ENCODE measurements at regions not wholly inside any gene's neighbourhood (a gene's known extent, or its start where the extent isn't known, plus 50 kb on each side); places are given as distances from the start of the nearest gene placed in this dataset.

- DNase-seq, result no peak
- Mint-ChIP-seq H3K36me3 (no peaks in the 10 kb centered on the region), H3K4me1 (no peaks in the 10 kb centered on the region), H3K27ac (no peak overlapping the region), H3K27me3 (ENCODE audit: low read depth in 3 of 3) (peaks cover 3 to 8% (median 3%) of the 10 kb centered on the region in 3 donors), H3K4me3 (no peak overlapping the region), H3K9me3 (peaks cover 0 to 1% (median 0%) of the 10 kb centered on the region in 6 donors)
Measured at GRCh38 chr10:61163403-61163802, 219.4 kb upstream of the RHOBTB1 start.

DNA sequence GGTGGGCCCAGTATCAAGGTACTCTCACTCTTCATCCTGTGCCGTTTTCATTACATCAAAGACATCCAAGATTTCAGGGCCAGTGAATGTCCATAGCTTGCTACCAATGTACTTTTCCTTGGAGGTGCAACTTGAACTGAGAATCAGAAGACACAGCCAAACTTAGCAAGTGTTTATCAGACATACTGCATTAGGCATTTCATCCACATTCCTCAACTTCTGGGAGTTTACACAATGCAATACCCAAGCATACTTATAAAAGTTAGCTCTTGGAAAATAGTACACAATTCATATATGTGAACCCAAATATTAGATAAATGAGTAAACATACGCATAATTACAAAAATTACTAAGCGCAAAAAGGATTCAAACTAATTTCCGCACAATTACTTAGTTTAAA, 216.3 kb upstream of the RHOBTB1 start:
- Mint-ChIP-seq H3K27me3 (ENCODE audit: low read depth in 3 of 3) (peaks cover 3 to 8% (median 3%) of the 10 kb centered on the region in 3 donors), H3K9me3 (no peaks in the 10 kb centered on the region), H3K36me3 (no peaks in the 10 kb centered on the region), H3K4me1 (no peaks in the 10 kb centered on the region), H3K4me3 (no peak overlapping the region), H3K27ac (no peak overlapping the region)
- DNase-seq, result no peak

DNA sequence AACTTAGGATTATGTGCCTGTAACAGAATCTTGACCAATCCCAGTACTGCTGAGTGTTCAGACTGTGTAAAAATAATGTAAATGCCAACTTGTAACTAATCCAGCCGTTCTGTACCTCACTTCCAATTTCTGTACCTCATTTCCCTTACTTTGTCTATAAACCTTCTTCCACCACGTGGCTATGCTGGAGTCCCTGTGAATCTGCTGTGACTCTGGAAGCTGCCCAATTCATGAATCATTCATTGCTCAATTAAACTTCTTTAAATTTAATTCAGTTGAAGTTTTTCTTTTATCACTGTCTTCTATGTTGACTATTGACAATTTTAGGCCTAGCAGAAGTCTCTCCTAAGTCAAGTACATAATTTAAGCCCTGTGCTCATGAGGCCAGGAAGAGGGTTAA, 215.3 kb upstream of the RHOBTB1 start:
- no peak overlapping the region for H3K4me3 Mint-ChIP-seq

GRCh38 chr10:61157182-61157581, 213.2 kb upstream of the RHOBTB1 start:
- Mint-ChIP-seq H3K27me3 (ENCODE audit: low read depth in 3 of 3) (peaks cover 2 to 4% (median 3%) of the 10 kb centered on the region in 3 donors), H3K27ac (no peak overlapping the region), H3K36me3 (no peaks in the 10 kb centered on the region), H3K9me3 (no peaks in the 10 kb centered on the region), H3K4me3 (no peak overlapping the region), H3K4me1 (no peaks in the 10 kb centered on the region)
- DNase-seq, result no peak

More for the DNA sequence above, 215.3 kb upstream of the RHOBTB1 start:
- H3K4me1 Mint-ChIP-seq, result no peaks in the 10 kb centered on the region
- H3K27me3 Mint-ChIP-seq (ENCODE audit: low read depth in 3 of 3), result peaks cover 3 to 8% (median 3%) of the 10 kb centered on the region in 3 donors
- DNase-seq, result no peak
- H3K27ac Mint-ChIP-seq, result no peak overlapping the region
- no peaks in the 10 kb centered on the region for H3K36me3 Mint-ChIP-seq
- H3K9me3 Mint-ChIP-seq, result no peaks in the 10 kb centered on the region

GRCh38 chr10:61153771-61154170, 209.8 kb upstream of the RHOBTB1 start:
- H3K4me3 Mint-ChIP-seq, result no peak overlapping the region
- no peak for DNase-seq

DNA sequence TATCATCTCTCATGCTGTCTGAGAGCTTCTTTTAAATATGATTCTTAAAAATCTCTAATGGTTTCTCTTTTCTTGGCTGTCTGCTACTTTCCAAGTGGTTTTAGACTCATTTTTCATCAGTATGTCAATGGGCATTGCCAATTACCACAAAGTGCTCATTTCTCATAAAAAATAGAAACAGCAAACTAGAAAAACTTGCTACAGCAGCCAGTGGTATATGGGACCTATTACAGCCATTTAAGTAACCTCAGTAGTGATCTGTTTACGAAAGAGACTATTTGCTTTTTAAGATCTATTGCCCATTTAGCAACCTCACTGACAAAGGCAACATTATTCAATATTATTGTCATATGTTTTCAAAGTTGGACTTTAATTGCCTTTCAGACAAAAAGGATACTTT, 207.1 kb upstream of the RHOBTB1 start:
- Mint-ChIP-seq H3K36me3 (no peaks in the 10 kb centered on the region), H3K4me3 (no peak overlapping the region), H3K4me1 (no peaks in the 10 kb centered on the region), H3K9me3 (no peaks in the 10 kb centered on the region), H3K27ac (no peak overlapping the region), H3K27me3 (ENCODE audit: low read depth in 3 of 3) (no peaks in the 10 kb centered on the region)
- no peak for DNase-seq

More at GRCh38 chr10:61153771-61154170, 209.8 kb upstream of the RHOBTB1 start:
- Mint-ChIP-seq H3K4me1 (no peaks in the 10 kb centered on the region), H3K9me3 (no peaks in the 10 kb centered on the region), H3K36me3 (no peaks in the 10 kb centered on the region), H3K27me3 (ENCODE audit: low read depth in 3 of 3) (no peaks in the 10 kb centered on the region), H3K27ac (no peak overlapping the region)

- no peak overlapping the region for H3K27ac Mint-ChIP-seq
- H3K27me3 Mint-ChIP-seq (ENCODE audit: low read depth in 3 of 3), result no peaks in the 10 kb centered on the region
- H3K4me3 Mint-ChIP-seq, result no peak overlapping the region
- H3K36me3 Mint-ChIP-seq, result no peaks in the 10 kb centered on the region
- no peaks in the 10 kb centered on the region for H3K4me1 Mint-ChIP-seq
- no peak for DNase-seq
- no peaks in the 10 kb centered on the region for H3K9me3 Mint-ChIP-seq
Measured at GRCh38 chr10:61148451-61148850, 204.5 kb upstream of the RHOBTB1 start.

DNA sequence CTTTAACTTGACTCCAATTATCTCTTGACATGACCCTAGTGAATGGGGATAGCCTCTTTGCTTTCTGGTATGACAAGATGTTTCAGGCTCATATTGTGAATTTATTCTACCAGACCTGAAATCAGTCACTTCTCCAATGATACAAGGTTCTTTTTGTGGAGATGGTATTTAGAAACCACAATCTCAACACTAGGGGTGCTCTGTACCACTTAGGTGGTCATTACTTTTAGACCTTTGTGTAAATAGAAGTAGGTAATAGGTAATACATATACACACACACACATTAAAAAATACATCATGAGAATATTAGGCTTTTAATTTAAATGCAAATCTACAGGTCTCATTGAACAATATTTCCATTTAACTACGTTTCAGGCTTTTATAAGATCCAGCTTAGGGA, 199.0 kb upstream of the RHOBTB1 start:
- no peak overlapping the region for H3K27ac Mint-ChIP-seq
- no peak for DNase-seq
- H3K9me3 Mint-ChIP-seq, result no peaks in the 10 kb centered on the region
- no peaks in the 10 kb centered on the region for H3K36me3 Mint-ChIP-seq
- no peaks in the 10 kb centered on the region for H3K4me1 Mint-ChIP-seq
- H3K4me3 Mint-ChIP-seq, result no peak overlapping the region
- H3K27me3 Mint-ChIP-seq (ENCODE audit: low read depth in 3 of 3), result peaks cover 0 to 2% (median 1%) of the 10 kb centered on the region in 3 donors

DNA sequence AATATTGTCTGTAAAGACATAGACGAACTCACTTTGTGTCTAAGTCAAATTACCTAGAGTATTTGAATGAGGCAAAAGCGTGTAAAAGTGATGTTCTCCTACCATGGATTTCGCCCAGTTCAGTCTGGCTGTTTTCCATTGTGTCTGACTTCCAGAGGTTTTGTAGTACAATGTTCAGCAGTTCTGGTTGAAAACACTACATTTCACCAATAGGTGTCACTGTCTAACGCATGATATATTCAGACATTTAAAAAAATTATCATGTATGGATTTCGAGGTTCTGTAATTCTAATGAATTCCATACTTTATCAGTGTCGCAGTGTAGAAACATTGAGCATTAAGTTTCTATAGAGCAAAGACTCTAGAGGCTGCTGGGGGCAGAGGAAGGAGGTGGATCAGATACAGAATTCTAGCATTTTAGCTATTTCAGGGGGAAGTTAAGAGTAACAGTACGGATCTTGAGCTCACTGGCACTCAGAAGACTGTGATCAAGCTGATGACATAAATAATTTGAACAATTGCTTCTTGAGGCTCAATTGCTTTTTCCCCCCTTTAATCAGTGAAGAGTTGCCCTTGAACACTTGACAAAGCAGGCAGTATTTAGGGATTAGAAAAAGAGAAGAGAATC, 196.9 kb upstream of the RHOBTB1 start:
- Mint-ChIP-seq H3K27me3 (ENCODE audit: low read depth in 3 of 3) (peaks cover 0 to 3% (median 2%) of the 10 kb centered on the region in 3 donors), H3K36me3 (no peaks in the 10 kb centered on the region), H3K9me3 (no peaks in the 10 kb centered on the region), H3K4me1 (no peaks in the 10 kb centered on the region), H3K27ac (no peak overlapping the region), H3K4me3 (no peak overlapping the region)
- DNase-seq, result peak; percentile 2 to 12 (median 5)

DNA sequence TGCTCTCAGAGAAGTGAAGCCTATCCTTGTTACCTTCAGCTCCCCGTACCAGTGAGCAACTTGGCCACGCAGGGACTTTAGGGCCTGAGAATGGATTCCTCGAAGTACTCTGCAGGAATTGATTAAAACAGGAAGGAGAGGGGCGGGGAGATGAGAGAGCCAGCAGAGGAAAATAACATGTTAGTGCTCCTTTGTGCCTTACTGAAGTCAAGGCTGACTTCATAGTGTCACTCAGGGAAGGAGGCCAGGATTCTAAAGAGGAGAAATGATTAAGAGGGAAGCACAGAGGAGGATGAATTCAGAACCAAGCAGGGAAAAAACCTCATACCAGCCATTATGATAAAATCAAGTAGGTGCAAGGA, 195.6 kb upstream of the RHOBTB1 start:
- Mint-ChIP-seq H3K9me3 (no peaks in the 10 kb centered on the region), H3K27me3 (ENCODE audit: low read depth in 3 of 3) (peaks cover 0 to 3% (median 2%) of the 10 kb centered on the region in 3 donors), H3K27ac (no peak overlapping the region), H3K4me1 (no peaks in the 10 kb centered on the region), H3K36me3 (no peaks in the 10 kb centered on the region), H3K4me3 (no peak overlapping the region)
- DNase-seq, result no peak

DNA sequence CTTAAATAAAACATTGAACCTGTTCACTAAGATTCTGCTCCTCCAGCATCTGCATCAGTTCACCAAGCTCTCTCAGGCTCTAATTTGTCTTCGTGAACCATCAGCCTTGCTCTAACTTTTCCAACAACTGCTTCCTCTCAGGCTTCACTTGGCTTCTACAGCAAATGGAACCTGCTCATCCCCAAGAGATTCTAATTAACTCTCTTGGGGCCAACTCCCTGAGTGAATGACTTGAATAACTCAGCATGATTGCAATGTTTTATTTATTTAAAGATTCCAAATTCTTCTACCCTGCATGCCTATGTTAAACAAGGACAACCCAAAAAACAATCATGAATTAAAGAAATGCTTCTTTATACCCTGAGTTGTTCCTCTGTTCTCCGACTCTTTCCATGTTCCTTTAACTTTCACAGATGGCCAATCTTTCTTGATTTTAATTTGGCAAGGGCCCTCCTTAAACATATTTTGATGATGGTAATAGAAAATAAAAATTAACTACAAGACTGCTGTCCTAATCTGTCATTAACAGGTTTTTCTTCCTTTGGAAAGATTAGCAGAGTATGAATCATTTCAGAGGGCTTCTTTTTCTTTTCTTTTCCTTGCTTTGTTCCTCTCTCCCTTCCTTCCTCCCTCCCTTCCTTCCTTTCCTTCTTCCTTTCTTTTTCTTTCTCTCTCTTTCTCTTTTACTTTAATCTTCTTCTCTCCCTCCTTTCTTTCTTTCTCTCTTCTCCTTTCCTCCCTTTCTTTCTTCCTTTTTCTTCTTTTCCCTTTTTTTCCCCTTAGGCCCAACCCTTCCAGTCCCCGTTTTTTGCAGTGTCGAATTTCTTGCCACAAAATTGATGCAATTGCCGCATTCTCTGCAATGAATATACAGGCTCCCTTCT, 195.0 kb upstream of the RHOBTB1 start:
- Mint-ChIP-seq H3K27me3 (ENCODE audit: low read depth in 3 of 3) (peaks cover 0 to 3% (median 2%) of the 10 kb centered on the region in 3 donors), H3K4me3 (no peak overlapping the region), H3K9me3 (no peaks in the 10 kb centered on the region), H3K27ac (no peak overlapping the region), H3K4me1 (no peaks in the 10 kb centered on the region), H3K36me3 (no peaks in the 10 kb centered on the region)
- no peak for DNase-seq

GRCh38 chr10:61136139-61136538, 192.2 kb upstream of the RHOBTB1 start:
- no peak overlapping the region for H3K4me3 Mint-ChIP-seq
- H3K36me3 Mint-ChIP-seq, result no peaks in the 10 kb centered on the region
- no peak for DNase-seq
- H3K27me3 Mint-ChIP-seq (ENCODE audit: low read depth in 3 of 3), result peaks cover 1 to 6% (median 3%) of the 10 kb centered on the region in 3 donors
- no peaks in the 10 kb centered on the region for H3K4me1 Mint-ChIP-seq
- H3K9me3 Mint-ChIP-seq, result no peaks in the 10 kb centered on the region
- H3K27ac Mint-ChIP-seq, result no peak overlapping the region

DNA sequence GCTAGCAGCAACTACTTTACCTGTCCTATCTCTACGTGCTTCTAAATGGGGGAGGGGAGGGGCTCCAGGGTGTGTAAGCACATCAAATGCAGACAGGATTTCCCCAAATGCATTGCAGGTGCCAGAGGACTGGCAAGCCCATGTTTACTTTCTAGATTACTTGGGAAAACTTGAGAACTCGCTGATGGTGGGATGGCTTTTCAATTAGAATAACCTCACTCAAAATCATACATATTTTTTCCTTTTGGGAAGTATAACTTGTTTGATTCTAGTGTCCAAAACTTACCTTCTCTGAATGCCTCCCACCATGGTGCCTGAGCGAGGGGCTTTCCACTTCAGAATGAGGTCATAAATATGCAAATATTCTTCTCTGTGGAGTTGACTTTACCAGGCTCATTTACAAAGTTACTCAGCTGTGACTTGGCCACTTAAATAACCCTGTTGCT, 191.3 kb upstream of the RHOBTB1 start:
- Mint-ChIP-seq H3K4me1 (no peaks in the 10 kb centered on the region), H3K27me3 (ENCODE audit: low read depth in 3 of 3) (peaks cover 0 to 6% (median 3%) of the 10 kb centered on the region in 3 donors), H3K9me3 (no peaks in the 10 kb centered on the region), H3K36me3 (no peaks in the 10 kb centered on the region), H3K4me3 (no peak overlapping the region), H3K27ac (no peak overlapping the region)
- no peak for DNase-seq

DNA sequence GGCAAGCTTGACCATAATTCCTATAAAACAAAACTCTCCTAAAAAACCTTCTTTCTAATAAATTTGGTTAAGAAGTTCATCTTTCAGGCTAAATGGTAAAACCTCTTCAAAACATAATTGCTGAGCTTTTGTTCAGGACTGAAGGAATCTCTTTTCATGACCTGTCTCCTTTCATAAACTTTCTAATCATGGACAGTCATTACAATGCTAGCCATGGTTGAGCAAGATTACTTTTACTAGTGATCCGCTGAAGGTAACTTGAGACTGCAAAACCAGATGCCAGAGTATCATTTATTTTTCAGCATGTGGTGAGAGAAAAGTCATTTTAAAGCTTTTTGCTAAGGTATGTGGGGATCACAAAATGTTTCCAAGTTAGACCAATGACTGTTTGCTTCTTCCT, 186.4 kb upstream of the RHOBTB1 start:
- DNase-seq, result no peak
- Mint-ChIP-seq H3K9me3 (peaks cover 0 to 1% (median 0%) of the 10 kb centered on the region in 6 donors), H3K27ac (no peak overlapping the region), H3K4me1 (peaks cover 2 to 16% of the 10 kb centered on the region in 2 donors), H3K36me3 (no peaks in the 10 kb centered on the region), H3K27me3 (ENCODE audit: low read depth in 3 of 3) (peaks cover 1 to 11% (median 2%) of the 10 kb centered on the region in 3 donors), H3K4me3 (no peak overlapping the region)
